H1 (cell line): ENCODE measurements at regions not wholly inside any gene's neighbourhood (a gene's known extent, or its start where the extent isn't known, plus 50 kb on each side); places are given as distances from the start of the nearest gene placed in this dataset.

Experiments
- CTCF ChIA-PET: fragments of 300-600 bp; sonication (Branson Sonifier 250); formaldehyde crosslinking; loops from one replicate; lab custom pipeline; 2021; ENCODE audit not compliant: partially characterized antibody; lab: Charles Lee
- POLR2A ChIA-PET: fragments of 300-600 bp; sonication (Branson Sonifier 250); formaldehyde crosslinking; loops from one replicate; lab custom pipeline; 2021; ENCODE audit warnings: inconsistent platforms; ENCODE audit not compliant: partially characterized antibody; lab: Charles Lee
- DNase-seq, 2 experiments: peaks; one replicate each; pipeline versions ENCODE4 v3.0.0 to v3.0.0-alpha.2; 2010 to 2022; ENCODE audit warnings: low spot score in 2 of 2, low read depth in 1 of 2, mixed read lengths in 1 of 2
- FAIRE-seq: peaks from 2 replicates; lab custom pipeline; 2011; peaks lifted over from hg19 to GRCh38; lab: Jason Lieb, UNC
- H2AFZ ChIP-seq: 2 replicates; pipeline ENCODE4 v1.8.1; 2012; ENCODE audit warnings: low read length, inconsistent platforms
- H2AK5ac ChIP-seq: 2 replicates; pipeline ENCODE4 v1.6.1; 2013; ENCODE audit warnings: low read depth, low read length
- H2BK120ac ChIP-seq: replicated peaks from 2 replicates; pipeline ENCODE3; 2013; ENCODE audit warnings: low read depth, low read length, inconsistent platforms
- H2BK12ac ChIP-seq: 2 replicates; pipeline ENCODE4 v1.6.1; 2013; ENCODE audit warnings: low read depth, low read length
- H2BK15ac ChIP-seq: 2 replicates; pipeline ENCODE4 v1.6.1; 2013; ENCODE audit warnings: low read length
- H2BK20ac ChIP-seq: 2 replicates; pipeline ENCODE4 v1.6.1; 2013; ENCODE audit warnings: low read length
- H2BK5ac ChIP-seq: 2 replicates; pipeline ENCODE4 v1.6.1; 2013; ENCODE audit warnings: low read depth, low read length
- H3K14ac ChIP-seq: 2 replicates; pipeline ENCODE4 v1.6.1; 2013; ENCODE audit warnings: inconsistent platforms; ENCODE audit not compliant: insufficient read length
- H3K18ac ChIP-seq: 2 replicates; pipeline ENCODE4 v1.6.1; 2013; ENCODE audit warnings: low read length; ENCODE audit errors: extremely low read depth
- H3K23ac ChIP-seq: 2 replicates; pipeline ENCODE4 v1.6.1; 2013; ENCODE audit warnings: inconsistent platforms; ENCODE audit not compliant: insufficient read length
- H3K23me2 ChIP-seq: 2 replicates; pipeline ENCODE4 v1.6.1; 2013; ENCODE audit warnings: low read depth, low read length
- H3K27ac ChIP-seq: 2 replicates; pipeline ENCODE4 v1.6.1; 2011; ENCODE audit warnings: low read depth, low read length, inconsistent platforms
- H3K27me3 ChIP-seq, 4 experiments: replicated peaks in 1 of 4; 1 replicate in 1 of 4; 2 replicates in 3 of 4; pipeline versions ENCODE4 v1.6.1 to v1.8.1; 2011 to 2013; ENCODE audit warnings: low read length in 3 of 4, mild to moderate bottlenecking in 3 of 4, inconsistent platforms in 2 of 4, mixed read lengths in 2 of 4, moderate library complexity in 1 of 4; ENCODE audit not compliant: control insufficient read depth in 3 of 4, insufficient read depth in 3 of 4; ENCODE audit errors: extremely low read depth in 1 of 4
- H3K36me3 ChIP-seq, 4 experiments: 2 replicates each; pipeline versions ENCODE4 v1.6.1 to v1.8.1; 2011 to 2013; ENCODE audit warnings: mild to moderate bottlenecking in 4 of 4, low read length in 3 of 4, moderate library complexity in 2 of 4, control low read depth in 1 of 4, inconsistent platforms in 1 of 4; ENCODE audit not compliant: insufficient read depth in 4 of 4, control insufficient read depth in 2 of 4
- H3K4ac ChIP-seq: replicated peaks from 2 replicates; pipeline ENCODE3; 2013; ENCODE audit warnings: low read length, low read depth, mixed read lengths, inconsistent platforms; ENCODE audit not compliant: insufficient read length
- H3K4me1 ChIP-seq, 4 experiments: replicated peaks in 1 of 4; 1 replicate in 1 of 4; 2 replicates in 3 of 4; pipeline versions ENCODE4 v1.6.1 to v1.8.1; 2011 to 2013; ENCODE audit warnings: low read length in 3 of 4, inconsistent platforms in 2 of 4, mixed read lengths in 1 of 4; ENCODE audit not compliant: insufficient read depth in 4 of 4, control insufficient read depth in 3 of 4
- H3K4me2 ChIP-seq, 2 experiments: 2 replicates each; pipeline versions ENCODE4 v1.6.1 to v1.8.1; 2011 to 2013; ENCODE audit warnings: low read depth in 2 of 2, low read length in 2 of 2, control low read depth in 1 of 2, inconsistent platforms in 1 of 2, mild to moderate bottlenecking in 1 of 2; ENCODE audit not compliant: insufficient read depth in 1 of 2
- H3K4me3 ChIP-seq, 4 experiments: fragments of 200-600, 300-600 bp in 1 of 4; sonication (generic), shearing (Covaris generic), sonication (Bioruptor Twin) in 1 of 4; 2 replicates each; pipeline versions ENCODE4 v1.5.1 to v1.8.1; 2011 to 2016; ENCODE audit warnings: low read length in 4 of 4, low read depth in 3 of 4, control low read depth in 2 of 4, inconsistent platforms in 2 of 4, mild to moderate bottlenecking in 2 of 4, mixed read lengths in 1 of 4, moderate library complexity in 1 of 4; ENCODE audit not compliant: insufficient read depth in 2 of 4; ENCODE audit errors: extremely low read depth in 1 of 4
- H3K56ac ChIP-seq: replicated peaks from 2 replicates; pipeline ENCODE3; 2013; ENCODE audit warnings: low read depth, mild to moderate bottlenecking, mixed read lengths, low read length, inconsistent platforms; ENCODE audit not compliant: insufficient read length
- H3K79me1 ChIP-seq: 2 replicates; pipeline ENCODE4 v1.6.1; 2013; ENCODE audit warnings: low read depth, low read length, control low read depth
- H3K79me2 ChIP-seq, 2 experiments: 2 replicates each; pipeline versions ENCODE4 v1.6.1 to v1.8.1; 2012 to 2013; ENCODE audit warnings: low read length in 2 of 2, mild to moderate bottlenecking in 2 of 2, inconsistent platforms in 1 of 2; ENCODE audit not compliant: insufficient read depth in 2 of 2, control insufficient read depth in 1 of 2
- H3K9ac ChIP-seq, 4 experiments: replicated peaks in 1 of 4; 1 replicate in 1 of 4; 2 replicates in 3 of 4; pipeline versions ENCODE4 v1.6.1 to v1.8.1; 2011 to 2013; ENCODE audit warnings: low read depth in 3 of 4, low read length in 3 of 4, control low read depth in 2 of 4, mild to moderate bottlenecking in 2 of 4, moderate library complexity in 2 of 4, inconsistent platforms in 1 of 4; ENCODE audit errors: extremely low read depth in 1 of 4
- H3K9me3 ChIP-seq, 2 experiments: 2 replicates each; pipeline versions ENCODE4 v1.6.1 to v1.8.1; 2012 to 2013; ENCODE audit warnings: mild to moderate bottlenecking in 2 of 2, moderate library complexity in 2 of 2, control low read depth in 1 of 2, inconsistent platforms in 1 of 2, low read depth in 1 of 2, low read length in 1 of 2, mixed read lengths in 1 of 2; ENCODE audit not compliant: insufficient read depth in 2 of 2
- H4K20me1 ChIP-seq, 2 experiments: replicated peaks in 1 of 2; 2 replicates each; pipeline versions ENCODE3 to v1.8.1; 2011 to 2013; ENCODE audit warnings: inconsistent platforms in 2 of 2, low read length in 2 of 2, mild to moderate bottlenecking in 1 of 2; ENCODE audit not compliant: insufficient read depth in 2 of 2, control insufficient read depth in 1 of 2
- H4K5ac ChIP-seq: 2 replicates; pipeline ENCODE4 v1.6.1; 2013; ENCODE audit warnings: low read length, low read depth, mixed read lengths, inconsistent platforms; ENCODE audit not compliant: insufficient read length
- H4K8ac ChIP-seq: 2 replicates; pipeline ENCODE4 v1.8.0; 2013; ENCODE audit warnings: mild to moderate bottlenecking, moderate library complexity, low read length, inconsistent platforms; ENCODE audit not compliant: insufficient read depth; ENCODE audit errors: extremely low read depth
- H4K91ac ChIP-seq: replicated peaks from 2 replicates; pipeline ENCODE3; 2013; ENCODE audit warnings: low read length, mixed read lengths, inconsistent platforms; ENCODE audit not compliant: insufficient read length
- ASH2L ChIP-seq: fragments of 200-600, 300-600 bp; sonication (generic); IDR thresholded peaks from one replicate; pipeline ENCODE4 v1.7.1; 2017; ENCODE audit warnings: low read length
- BCL11A ChIP-seq, 2 experiments: IDR thresholded peaks; one replicate each; pipeline ENCODE4 v1.6.1; 2011; ENCODE audit warnings: low read depth in 2 of 2, low read length in 2 of 2, mild to moderate bottlenecking in 2 of 2
- BRCA1 ChIP-seq: IDR thresholded peaks from 2 replicates; pipeline ENCODE4 v1.6.1; 2012; ENCODE audit warnings: low read depth, low read length, improper control_type of control experiment
- CBX5 ChIP-seq: fragments of 300-800, 300-1000 bp; sonication (generic); IDR thresholded peaks from 2 replicates; pipeline ENCODE4 v1.7.1; 2016; ENCODE audit warnings: antibody characterized with exemption, low read length, low read depth
- CBX8 ChIP-seq: fragments of 300-800, 300-1000 bp; sonication (generic); IDR thresholded peaks from 2 replicates; pipeline ENCODE4 v1.7.1; 2016; ENCODE audit warnings: low read depth, low read length, borderline replicate concordance
- CEBPB ChIP-seq: IDR thresholded peaks from 2 replicates; pipeline ENCODE4 v1.6.1; 2012; ENCODE audit warnings: low read depth, low read length
- CHD1 ChIP-seq: IDR thresholded peaks from 2 replicates; pipeline ENCODE4 v1.6.1; 2012; ENCODE audit warnings: low read depth, low read length, improper control_type of control experiment
- CHD2 ChIP-seq: IDR thresholded peaks from 2 replicates; pipeline ENCODE4 v1.6.1; 2012; ENCODE audit warnings: low read length, improper control_type of control experiment
- CREB1 ChIP-seq: IDR thresholded peaks from 2 replicates; pipeline ENCODE4 v1.6.1; 2012; ENCODE audit warnings: inconsistent platforms
- JUN ChIP-seq: IDR thresholded peaks from 2 replicates; pipeline ENCODE4 v1.6.1; 2011; ENCODE audit warnings: low read depth, mild to moderate bottlenecking, improper control_type of control experiment, low read length
- KDM5A ChIP-seq: fragments of 200-600 bp; IDR thresholded peaks from 2 replicates; pipeline ENCODE4 v1.7.1; 2012; ENCODE audit warnings: mild to moderate bottlenecking, low read length, inconsistent platforms, mixed read lengths
- NANOG ChIP-seq: IDR thresholded peaks from 2 replicates; pipeline ENCODE4 v1.6.1; 2011; ENCODE audit warnings: low read length, low read depth, mild to moderate bottlenecking, inconsistent platforms; ENCODE audit not compliant: insufficient read depth, poor library complexity, severe bottlenecking
- POU5F1 ChIP-seq: IDR thresholded peaks from 2 replicates; pipeline ENCODE4 v1.6.1; 2011; ENCODE audit warnings: low read depth, mild to moderate bottlenecking, low read length, moderate library complexity
- SIX5 ChIP-seq: IDR thresholded peaks from 2 replicates; pipeline ENCODE4 v1.6.1; 2011; ENCODE audit warnings: mild to moderate bottlenecking, low read depth, low read length
- SP1 ChIP-seq: IDR thresholded peaks from 2 replicates; pipeline ENCODE4 v1.6.1; 2011; ENCODE audit warnings: low read depth, low read length
- SUZ12 ChIP-seq: fragments of 200-600 bp; sonication (generic); IDR thresholded peaks from 2 replicates; pipeline ENCODE4 v1.6.1; 2012; ENCODE audit warnings: mild to moderate bottlenecking, inconsistent platforms, low read length, moderate library complexity, mixed read lengths
- TAF1 ChIP-seq: IDR thresholded peaks from 2 replicates; pipeline ENCODE4 v1.6.1; 2011; ENCODE audit warnings: mild to moderate bottlenecking, low read depth, low read length
- YY1 ChIP-seq: IDR thresholded peaks from 2 replicates; pipeline ENCODE4 v1.6.1; 2011; ENCODE audit warnings: low read depth, mild to moderate bottlenecking, low read length
- WGBS, 2 experiments: shearing (Covaris generic) in 1 of 2; methylation state at CpG; one replicate each; pipeline versions ENCODE4 v1.1.6 to v1.1.7; 2013 to 2015; ENCODE audit warnings: low lambda C conversion rate in 2 of 2, mixed read lengths in 2 of 2, inconsistent platforms in 1 of 2, low coverage in 1 of 2, missing lambda C conversion rate in 1 of 2; ENCODE audit not compliant: insufficient replicate concordance in 2 of 2, insufficient coverage in 1 of 2, insufficient read length in 1 of 2; ENCODE audit errors: extremely low coverage in 1 of 2, missing lambda C conversion rate in 1 of 2; 5-methylcytosine and 5-hydroxymethylcytosine counted together

DNA sequence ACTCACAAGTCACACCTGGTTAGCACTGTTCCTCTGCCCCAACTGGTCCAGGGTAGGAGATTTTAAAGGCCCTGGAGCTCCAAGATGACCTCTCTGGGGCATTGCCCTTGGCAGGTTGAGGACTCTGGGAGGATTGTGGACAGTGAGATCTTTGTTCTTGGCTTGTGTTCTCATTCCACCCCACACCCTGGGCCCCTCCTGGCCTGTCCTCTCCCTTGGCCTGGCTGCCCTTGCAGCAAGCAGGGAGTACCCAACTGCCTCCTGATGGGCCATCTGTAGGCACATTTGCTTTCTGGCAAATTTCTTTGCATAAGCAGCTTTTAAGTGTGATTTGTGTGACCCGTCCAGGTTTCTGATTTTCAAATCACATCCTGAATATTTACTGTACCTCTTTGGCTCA, 239.6 kb downstream of the UTP18 start:
- no peak overlapping the region for H4K5ac ChIP-seq
- no peak for TF ChIP-seq JUN
- TF ChIP-seq KDM5A, result no peak
- no peak for TF ChIP-seq TAF1
- TF ChIP-seq BCL11A (IDR thresholded peaks at IDR 0.05; ENCODE audit: low read depth in 2 of 2, low read length in 2 of 2), result no peak
- no peak for TF ChIP-seq POU5F1
- no peak for TF ChIP-seq CBX8
- TF ChIP-seq CREB1, result no peak
- TF ChIP-seq SP1, result no peak
- no peak for TF ChIP-seq CHD1
- TF ChIP-seq CEBPB, result no peak
- no peak for TF ChIP-seq ASH2L
- TF ChIP-seq CHD2, result no peak
- no peak for TF ChIP-seq CBX5
- no peak for TF ChIP-seq SUZ12
- TF ChIP-seq NANOG, result no peak
- no peak for TF ChIP-seq SIX5
- TF ChIP-seq BRCA1, result no peak
- no peak for TF ChIP-seq YY1
- no peak overlapping the region for H2BK120ac ChIP-seq
- no peak overlapping the region for H2BK5ac ChIP-seq
- H2AK5ac ChIP-seq, result no peak overlapping the region
- H3K27ac ChIP-seq, result no peak overlapping the region
- H3K18ac ChIP-seq, result no peak overlapping the region
- no peak overlapping the region for H2BK20ac ChIP-seq
- ChIA-PET CTCF (interaction anchor here (1.1 to 1.7 kb wide), 2 partner anchors 12 to 39 kb away, joined by 3 to 9 read pairs; no protein-coding TSS in a partner anchor), POLR2A (no interaction called here)
- no peak overlapping the region for H3K14ac ChIP-seq
- 88% methylated on average over 1 of the region's 1 CpG; no CpG with 5 or more reads in 1 of the 2 experiments for WGBS, 2 experiments
- H3K4ac ChIP-seq, result no peak overlapping the region
- H3K4me1 ChIP-seq, result no peaks in the 10 kb centered on the region; a peak in 1 of 7 replicates
- H3K23ac ChIP-seq, result no peak overlapping the region
- no peak overlapping the region for H2AFZ ChIP-seq
- no peak overlapping the region for H3K4me2 ChIP-seq
- no peak overlapping the region for H4K91ac ChIP-seq
- DNase-seq (no peak), FAIRE-seq (no peak)
- H3K9me3 ChIP-seq, result no peaks in the 10 kb centered on the region
- H4K8ac ChIP-seq, result no peak overlapping the region
- no peaks in the 10 kb centered on the region for H3K36me3 ChIP-seq
- no peaks in the 10 kb centered on the region for H3K27me3 ChIP-seq
- no peaks in the 10 kb centered on the region for H3K23me2 ChIP-seq
- H3K4me3 ChIP-seq, result no peak overlapping the region
- H2BK15ac ChIP-seq, result no peak overlapping the region
- no peaks in the 10 kb centered on the region for H3K79me2 ChIP-seq
- no peaks in the 10 kb centered on the region for H3K79me1 ChIP-seq
- no peak overlapping the region for H3K9ac ChIP-seq
- H4K20me1 ChIP-seq, result no peaks in the 10 kb centered on the region
- H3K56ac ChIP-seq, result no peak overlapping the region
- no peak overlapping the region for H2BK12ac ChIP-seq
